ENCODE measurements at regions not wholly inside any gene's neighbourhood (a gene's known extent, or its start where the extent isn't known, plus 50 kb on each side); places are given as distances from the start of the nearest gene placed in this dataset.

DNA sequence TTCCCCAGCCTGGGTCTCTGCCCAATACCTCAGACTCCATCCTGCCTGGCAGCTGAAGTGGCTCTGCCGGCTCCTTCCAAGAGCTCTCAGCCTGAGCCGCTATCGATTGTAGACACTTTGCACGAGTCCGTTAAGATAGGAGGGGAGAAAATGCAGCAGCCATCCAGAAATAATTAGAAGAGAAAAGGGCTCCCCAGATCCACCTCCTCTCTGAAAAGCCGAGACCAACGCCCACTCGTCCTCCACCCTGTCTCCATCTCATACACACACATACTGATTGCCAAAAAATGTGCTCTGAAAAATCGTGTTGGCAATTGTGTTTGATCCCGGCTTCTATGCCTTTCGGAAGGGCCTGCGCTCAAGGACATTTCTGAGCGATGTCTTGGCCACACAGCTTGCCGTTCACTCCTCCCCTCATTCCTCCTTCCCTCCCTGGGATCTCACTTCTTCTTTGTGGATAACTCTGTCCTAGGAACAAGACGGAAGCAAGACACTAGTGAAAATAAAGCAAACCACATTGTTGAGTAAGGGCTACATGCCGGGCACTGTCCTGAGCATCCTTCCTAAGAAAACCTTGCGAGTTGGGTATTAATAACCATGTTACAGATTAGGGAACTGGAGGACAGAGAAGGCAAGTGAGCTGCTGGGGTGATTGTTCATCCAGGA is 372.8 kb upstream of the MYT1L start:
- DNase-seq: no peak

DNA sequence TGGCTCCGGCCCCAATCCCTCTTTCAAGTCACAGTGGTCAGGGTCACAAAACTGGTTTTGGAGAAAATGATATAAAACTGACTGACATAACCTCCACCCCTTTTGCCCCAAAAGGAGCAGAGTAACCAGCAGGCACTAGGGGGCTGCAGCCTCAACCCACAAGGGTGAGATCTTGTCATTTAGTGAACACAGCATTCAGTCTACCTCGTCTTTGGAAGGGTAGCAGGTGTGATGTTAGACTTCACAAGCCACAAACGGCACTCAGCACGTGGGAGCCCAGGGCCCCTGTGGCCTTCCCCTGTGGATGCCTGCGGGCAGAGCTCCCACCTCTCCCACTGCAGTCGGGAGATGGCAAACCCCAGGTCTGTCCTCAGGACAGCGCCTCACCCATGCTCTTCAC is 372.1 kb upstream of the MYT1L start:
- no peak for DNase-seq

DNA sequence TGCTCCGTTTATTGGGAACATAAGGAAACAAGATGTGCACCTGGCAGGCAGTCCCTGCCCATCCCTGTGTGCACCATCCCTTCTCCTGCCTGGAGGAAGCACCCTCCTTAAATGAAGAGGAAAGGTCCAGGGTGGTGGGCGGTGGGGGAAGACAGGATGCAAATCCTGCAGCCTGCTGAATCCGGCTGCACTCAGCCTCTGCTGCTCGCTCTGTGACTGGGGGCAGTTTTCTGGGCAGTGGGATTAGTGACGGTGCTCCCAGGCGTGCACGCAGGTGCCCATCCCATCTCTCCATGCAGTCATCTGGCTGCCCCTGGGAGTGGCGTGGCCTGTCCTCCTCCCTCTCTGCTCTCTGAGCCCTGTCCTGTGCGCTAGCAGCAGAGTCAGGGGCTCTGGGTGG is 371.3 kb upstream of the MYT1L start:
- DNase-seq: no peak

DNA sequence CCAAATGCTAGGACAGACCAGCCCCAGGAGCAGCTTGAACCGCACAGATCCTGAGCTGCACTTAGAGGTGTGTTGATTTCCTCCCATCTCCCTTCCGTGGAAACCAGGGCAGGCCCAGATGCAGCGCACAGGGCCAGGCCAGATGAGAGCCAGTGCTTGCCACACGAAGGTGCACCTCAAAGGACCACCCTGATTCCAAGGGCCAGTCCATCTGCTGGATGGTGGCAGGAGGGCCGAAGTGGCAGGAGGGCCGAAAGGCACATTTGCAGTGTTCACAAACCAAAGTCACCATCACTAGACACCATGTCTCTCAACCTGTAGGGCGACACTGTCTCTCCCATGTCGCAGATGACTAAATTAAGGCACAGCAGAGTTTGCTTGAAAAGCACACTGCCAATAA is 370.7 kb upstream of the MYT1L start:
- DNase-seq: no peak

DNA sequence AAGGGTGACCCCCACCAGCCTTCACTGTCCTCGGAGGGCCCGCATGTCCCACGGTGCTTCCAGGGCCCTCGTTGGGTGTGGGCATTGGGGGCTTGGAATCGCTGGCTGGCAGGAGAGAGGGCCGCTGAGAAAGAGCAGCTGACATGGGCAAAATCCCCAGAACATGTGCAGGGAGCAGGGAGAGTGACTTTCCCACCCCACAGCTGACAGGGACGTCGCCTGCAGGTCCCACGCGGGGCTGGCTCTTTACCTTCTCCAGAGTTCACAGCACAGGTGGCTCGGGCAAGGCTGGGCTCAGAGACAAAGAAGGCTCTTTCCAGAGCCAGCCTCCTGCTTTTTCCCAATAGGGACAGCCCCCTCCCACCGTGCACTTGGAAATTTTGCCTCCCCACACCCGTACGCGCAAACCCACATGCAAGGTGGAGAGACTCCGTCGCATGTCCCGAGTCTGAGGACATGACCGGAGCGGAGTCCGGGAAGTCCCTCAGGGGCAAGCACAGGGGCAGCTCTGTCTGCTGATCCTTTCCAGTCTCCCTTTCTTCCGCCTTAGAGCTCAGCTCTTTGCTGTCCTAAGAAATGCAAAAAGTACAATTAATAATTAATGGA is 370.2 kb upstream of the MYT1L start:
- no peak for DNase-seq

DNA sequence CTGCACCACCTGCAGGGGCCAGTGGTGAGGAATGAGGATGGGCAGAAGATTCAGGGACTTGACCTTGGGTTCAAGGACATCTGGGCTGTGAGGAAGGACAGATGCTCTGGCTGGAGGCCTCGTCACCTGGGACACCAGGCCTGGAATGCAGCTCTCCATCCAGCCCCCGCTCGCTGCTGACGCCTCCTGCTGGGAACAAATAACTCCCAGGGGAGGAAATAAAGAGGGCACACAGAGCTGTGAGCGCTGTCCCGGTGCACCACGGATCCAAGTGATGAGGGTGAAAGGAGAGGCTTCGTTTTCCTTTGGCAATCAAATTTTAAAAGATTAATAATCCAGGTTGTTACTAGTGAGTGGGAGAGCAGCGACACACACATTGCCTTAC is 368.0 kb upstream of the MYT1L start:
- no peak for DNase-seq

DNA sequence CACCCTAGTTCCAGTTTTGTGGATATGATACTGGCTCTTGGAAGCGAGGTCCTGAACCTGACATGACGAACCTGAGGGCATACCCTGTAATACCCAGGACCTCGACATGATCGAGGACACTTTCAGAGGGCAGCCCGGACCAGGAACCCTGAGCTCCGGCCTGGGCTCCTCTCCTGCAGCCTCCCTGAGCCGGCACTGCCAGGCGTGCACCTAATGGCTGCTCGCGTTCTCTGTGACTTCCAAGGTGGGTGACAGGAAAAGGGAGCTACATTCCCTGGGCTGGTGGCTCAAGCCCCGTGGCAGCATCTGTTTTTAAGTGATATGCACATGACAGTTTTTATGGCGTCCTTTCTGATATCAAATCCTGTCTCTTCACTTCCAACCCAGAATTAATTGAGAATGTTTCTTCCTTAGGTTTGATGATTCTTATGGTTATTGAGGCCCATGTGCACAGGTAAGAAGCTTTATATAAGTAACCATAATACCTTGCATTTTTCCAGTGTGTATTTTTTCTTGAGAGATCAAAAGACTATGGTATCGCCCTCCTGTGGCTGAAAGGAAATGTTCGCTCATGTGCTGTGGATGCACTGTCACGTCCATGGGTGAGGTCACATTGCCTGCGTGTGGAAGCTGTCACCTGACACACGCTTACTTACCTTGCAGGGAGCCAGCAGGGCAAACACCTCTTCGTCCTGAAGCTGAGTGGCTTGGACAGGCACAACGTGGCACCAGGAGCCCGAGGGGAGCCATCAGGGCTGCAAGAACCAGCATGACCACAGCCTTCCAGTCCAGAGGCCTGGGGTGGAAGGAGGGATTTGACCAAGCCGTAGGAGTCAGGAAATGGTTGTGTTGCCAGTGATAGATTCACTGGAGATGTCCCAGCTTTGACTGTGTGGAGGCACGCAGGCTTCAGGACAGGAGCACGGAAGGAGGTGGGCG is 367.4 kb upstream of the MYT1L start:
- DNase-seq: no peak

DNA sequence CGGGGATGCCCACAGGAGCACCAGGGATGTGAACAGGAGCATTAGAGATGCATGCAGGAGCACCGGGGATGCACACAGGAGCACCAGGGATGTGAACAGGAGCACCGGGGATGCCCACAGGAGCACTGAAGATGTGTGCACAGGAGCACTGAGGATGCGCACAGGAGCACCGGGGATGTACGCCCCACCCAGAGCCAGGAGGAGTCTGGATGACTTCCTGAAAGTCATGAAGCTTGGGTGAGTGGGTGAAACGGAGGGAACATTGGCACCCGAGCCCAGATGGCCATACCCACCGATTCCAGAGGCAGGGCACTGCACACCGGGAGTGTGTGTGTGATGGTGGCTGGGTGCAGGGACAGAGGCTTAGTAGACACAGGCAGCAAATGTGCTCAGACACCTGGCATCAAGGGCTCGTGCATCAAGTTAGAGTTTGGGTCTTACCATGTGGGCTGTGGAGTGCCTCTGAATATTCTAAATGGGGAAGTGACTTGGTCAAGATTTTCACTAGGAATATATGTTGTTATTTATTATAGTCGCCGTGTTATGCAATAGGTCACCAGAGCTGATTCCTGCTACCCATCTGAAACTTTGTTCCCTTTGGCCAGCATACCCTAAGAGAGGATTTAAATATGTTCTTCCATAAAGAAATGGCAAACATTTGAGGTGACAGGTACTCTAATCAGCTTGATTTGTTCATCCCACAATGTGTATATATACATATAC is 365.8 kb upstream of the MYT1L start:
- DNase-seq: no peak

DNA sequence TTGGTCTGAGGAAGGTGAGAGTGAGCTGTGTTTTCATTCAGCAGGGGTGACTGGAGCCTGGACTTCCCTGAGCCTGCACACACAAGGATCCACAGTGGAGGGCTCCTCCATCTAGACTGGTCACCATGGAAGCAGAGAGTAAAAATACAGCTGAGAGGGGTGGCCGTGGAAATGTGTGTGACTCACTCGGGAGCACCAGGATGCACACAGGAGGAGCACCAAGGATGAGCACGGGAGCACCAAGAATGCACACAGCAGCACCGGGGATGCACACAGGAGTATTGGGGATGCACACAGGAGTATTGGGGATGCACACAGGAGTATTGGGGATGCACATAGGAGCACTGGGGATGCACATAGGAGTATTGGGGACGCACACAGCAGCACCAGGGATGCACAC is 365.2 kb upstream of the MYT1L start:
- DNase-seq: no peak

DNA sequence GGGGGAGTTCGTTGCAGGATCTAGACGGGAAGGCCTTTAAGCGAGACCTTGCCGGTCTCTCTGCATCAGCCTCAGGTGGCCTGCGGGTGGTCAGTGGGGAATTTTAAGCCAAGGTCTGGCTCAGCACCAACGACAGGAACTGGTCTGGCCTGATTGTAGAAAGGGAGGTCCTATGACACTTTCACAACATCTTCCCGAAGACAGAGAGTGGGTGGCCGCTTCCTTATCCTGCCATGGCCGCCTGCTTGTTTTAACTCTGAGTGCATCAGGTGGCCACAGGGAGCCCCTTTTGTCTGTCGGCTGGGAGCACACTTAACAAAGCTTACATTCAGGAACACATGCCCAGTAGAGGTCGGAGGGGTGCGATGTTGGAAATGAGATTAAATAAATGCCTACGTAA is 363.7 kb upstream of the MYT1L start:
- no peak for DNase-seq

DNA sequence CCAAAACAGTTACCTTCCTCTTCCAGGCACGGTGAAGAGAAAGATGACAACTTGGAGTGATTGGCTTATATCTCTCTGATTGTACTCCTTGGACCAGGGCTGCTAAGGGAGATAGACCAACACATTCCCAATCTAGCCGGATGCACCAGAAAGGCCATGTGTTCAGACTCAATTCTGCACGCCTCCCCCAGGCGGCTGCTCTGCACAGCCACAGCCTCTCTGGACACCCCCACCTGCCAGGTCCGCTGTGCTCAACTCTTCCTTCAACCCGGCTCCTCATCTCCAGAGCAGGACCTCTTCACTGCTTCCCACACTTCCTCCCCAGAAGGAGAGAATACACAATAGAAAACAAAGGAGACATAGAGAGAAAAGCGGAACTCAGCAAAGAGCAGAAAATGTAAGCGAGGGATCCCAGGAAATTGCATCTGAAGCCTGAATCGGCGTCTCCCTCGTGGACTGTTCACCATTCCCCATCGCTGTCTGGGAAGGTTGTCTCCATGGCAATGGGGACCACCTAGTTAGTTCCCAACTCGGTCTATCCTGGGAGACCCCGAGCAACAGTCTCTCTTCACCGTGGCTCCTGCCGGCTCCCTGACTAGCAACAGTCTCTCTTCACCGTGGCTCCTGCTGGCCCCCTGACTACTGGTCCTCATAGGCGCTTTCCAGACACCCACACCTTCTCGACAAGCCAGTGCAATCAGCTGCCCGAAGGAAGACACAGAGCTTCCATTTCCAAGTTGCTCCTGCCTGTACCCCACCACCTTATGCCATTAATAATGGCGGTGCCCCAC is 361.7 kb upstream of the MYT1L start:
- no peak for DNase-seq

DNA sequence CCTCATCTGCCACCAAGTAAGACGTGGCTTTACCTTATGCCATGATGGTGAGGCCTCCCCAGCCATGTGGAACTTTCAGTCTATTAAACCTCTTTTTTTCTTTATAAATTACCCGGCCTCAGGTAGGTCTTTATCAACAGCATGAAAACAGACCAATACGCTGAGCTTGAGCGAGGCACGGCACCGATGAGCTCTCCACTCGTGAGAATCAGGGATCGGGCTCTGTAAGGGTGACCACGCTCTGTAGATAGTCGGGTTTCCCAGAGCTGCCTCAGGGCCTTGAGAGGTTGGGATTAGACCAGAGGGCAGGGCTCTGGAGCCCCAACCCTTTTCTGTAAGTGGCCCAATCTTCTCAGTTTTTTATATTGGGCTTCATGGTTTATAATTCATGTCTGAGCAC is 360.3 kb upstream of the MYT1L start:
- no peak for DNase-seq

DNA sequence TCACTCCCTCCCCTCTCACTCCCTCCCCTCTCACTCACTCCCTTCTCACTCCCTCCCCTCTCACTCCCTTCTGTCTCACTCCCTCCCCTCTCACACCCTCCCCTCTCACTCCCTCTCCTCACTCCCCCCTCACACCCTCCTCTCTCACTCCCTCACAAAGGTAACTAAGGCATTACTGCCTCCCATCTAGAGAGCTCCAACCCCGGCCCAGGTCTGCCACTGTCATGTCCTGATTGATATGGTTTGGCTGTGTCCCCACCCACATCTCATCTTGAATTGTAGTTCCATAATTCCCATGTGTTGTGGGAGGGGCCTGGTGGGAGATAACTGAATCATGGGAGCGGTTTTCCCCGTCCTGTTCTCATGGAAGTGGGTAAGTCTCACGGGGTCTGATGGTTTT is 359.9 kb upstream of the MYT1L start:
- no peak for DNase-seq

DNA sequence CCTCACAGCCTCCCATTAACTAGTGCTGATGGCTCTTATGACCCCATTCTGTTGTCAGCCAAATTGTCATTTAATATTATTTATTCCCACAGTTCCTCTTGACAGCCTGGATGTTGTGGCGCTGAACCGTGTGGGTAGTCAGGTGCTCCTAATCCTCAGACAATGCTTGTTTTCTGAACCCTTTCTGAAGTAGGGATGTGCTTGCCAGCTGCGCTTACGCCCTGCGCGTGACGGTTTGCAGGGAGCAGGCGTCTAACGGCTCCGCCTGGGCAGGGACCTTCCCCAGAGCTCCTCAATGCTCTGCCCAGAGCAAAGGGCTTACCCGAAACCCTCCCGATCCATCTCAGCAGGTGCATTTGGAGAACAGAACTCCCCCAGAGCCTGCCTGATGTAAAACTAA is 358.2 kb upstream of the MYT1L start:
- DNase-seq: no peak

DNA sequence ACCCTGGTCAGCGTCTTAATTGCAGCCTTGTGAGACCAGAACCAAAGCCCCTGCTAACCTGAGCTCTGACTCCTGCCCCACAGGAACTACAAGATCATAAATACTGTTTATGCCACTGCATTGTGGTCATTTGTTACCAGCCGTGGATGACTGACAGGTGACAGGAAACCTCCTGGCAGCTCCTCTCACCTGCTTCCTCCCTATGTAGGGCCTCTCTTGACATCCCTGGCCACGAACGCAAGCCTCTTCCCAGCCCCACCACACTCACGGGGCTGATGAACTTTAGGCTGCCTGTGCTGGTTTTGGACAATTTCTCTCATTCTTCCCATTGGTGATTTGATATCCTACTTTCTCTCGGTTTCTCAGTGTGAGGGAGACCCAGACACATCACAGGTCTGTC is 357.2 kb upstream of the MYT1L start:
- DNase-seq: no peak

DNA sequence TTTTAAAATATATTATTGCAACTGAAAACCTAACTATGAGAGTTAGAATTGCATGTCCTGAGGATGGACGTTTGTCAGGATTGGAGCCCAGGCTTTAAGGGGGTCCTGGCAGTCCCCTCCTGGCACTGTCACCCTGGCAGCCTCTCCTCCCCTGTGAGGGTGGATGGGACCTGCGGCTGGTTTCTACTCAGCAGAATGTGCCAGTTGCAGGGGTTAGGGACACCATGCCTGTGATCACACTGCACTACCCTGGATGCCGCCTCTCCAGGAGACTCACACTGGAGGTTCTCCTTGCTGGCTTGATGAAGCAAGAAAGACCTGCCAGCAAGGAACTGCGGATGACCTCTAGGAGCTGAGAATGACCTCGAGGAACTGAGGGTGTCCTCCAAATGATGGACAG is 356.7 kb upstream of the MYT1L start:
- no peak for DNase-seq

DNA sequence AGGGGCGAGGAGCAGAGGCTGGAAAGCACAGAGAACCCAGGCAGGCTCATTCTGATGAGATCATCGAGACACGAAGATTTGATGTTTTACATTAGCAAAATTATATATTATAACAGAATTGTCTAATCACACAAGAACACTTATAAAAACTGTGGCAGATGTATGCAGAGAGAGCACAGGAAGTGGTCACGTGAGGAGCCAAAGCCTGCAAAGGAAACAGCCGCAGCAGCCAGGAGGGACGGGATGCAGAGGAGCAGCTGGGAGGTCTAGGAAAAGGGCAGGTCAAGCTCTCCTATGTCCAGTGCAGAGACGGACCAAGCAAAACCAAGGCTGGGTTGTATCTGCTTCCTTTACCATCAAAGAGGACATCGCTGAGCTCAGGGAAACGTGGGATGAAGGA is 355.1 kb upstream of the MYT1L start:
- no peak for DNase-seq

DNA sequence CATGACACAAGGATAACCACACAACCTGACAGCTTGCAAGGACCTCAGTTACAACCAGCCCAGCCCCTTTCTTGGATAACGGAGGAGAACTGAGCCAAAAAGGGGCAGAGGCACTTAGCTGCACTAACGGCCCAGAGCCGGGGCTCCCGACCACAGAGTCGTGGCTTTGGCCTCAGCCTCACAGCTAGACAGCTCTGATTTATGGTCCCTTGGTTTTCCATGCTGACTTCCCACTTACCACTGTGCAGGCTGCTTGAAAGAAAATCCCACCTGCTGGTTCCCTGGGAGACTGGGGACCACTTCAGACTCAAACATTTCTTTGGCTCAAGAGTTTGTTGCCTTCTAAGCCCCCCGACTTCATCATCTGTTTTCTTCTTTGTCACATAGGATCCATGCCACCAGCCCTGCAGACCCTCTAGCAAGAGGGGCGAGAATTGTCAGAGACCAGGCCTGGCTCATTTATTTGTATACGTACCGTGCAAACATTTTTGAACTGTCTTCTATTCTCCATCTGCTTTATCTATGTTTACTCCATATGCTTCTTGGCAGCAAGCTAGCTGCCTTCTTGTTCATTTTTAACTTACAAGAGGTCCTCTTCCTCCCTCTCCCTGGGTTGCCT is 352.6 kb upstream of the MYT1L start:
- no peak for DNase-seq

DNA sequence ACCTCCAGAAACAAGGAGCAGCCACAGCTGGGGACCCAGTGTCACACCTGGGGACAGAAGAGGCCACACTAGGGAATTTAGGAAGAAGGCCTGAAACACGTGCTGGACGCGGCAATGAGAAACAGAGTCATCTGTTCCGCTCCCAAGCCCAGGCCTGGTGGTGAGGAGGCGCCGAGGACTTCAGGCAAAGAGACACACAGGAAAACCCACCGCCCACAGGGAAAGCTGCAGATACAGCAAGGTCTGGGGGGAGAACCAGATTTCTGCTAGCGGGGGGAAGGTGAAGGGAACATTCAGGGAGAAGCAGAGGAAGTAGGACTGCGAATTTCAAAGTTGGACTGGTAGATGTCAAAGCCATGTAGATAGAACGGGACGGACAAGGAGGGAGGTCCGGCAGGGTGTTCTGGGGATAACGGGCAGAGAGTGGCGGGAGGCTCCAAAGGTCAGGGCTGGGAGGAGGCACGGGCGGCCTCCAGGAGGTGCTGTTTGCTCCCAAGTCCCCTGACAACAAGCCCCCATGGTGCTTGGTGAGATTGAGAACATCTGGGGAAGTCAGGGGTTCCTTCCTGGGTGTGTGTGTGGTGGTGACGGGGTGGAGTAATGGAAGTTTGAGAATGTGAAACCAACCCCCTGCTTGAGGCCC is 351.7 kb upstream of the MYT1L start:
- DNase-seq: no peak

DNA sequence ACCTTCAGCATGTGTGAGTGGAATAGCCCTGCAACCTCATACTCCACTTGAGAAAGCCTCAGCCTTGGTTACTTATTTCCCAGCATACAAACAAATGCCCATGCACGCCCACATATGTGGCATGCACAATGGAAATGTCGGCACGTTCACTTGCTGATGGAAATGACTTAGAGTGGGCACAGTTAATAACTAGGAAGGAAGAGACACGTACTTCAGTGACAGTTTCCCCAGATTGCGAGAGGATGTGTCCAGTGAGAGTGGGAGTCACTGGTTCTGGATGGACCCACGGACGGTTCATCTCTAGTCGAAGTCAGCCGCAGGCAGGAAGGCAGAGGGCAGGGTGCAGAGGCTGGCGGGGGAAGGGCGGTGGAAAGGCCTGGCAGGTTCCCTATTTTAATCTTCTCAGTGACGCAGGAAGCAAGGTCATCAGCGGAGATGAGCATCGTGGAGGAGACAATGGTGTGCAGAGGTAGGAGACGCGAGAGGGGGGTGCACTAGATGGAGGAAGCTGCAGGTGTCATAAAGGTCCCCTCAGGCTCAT is 350.7 kb upstream of the MYT1L start:
- DNase-seq: peak; percentile 43

DNA sequence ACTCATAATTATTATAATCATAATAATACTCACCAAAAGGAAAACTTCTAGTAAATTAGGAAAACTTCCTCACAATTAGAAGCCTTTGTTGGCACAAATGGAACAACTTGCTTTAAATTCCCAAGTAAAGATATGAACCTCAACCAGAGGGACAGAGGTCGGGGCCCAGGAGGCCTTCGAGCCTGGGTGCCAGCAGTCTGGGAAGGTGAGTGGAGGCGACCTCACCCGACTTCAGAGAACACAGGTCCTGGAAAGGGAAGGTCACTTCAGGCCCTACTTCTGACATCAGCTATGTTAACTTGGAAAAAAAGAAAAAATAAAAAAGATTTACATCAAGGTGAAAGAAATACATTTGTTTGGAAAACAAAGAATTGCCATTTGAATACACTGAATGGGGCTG is 350.0 kb upstream of the MYT1L start:
- DNase-seq: no peak

Data from CD4-positive, alpha-beta T cell treated with Interferon gamma for 1 hour (primary cell).